GM12878 (cell line): ENCODE measurements at regions not wholly inside any gene's neighbourhood (a gene's known extent, or its start where the extent isn't known, plus 50 kb on each side); places are given as distances from the start of the nearest gene placed in this dataset.
"Not testable (repeated sequence)": the region's sequence is repeated elsewhere in the genome, so short reads cannot be mapped to it uniquely, and the experiment has no call there.

Experiments used
- ATAC-seq: fragments of 200-7000 bp; cut with Tn5 transposase; 3 replicates; pipeline ENCODE4 v1.9.1; 2020; ENCODE audit warnings: mild to moderate bottlenecking, moderate library complexity
- BruUV-seq: library from RNA; stranded (reverse); fragments of 400-500 nt; replicated peaks from 2 replicates; lab custom pipeline; 2021; lab: Mats Ljungman, UMichigan
- CTCF ChIA-PET: fragments of 300-600 bp; sonication (Branson Sonifier 250); formaldehyde crosslinking; extraction: SDS; loops from one replicate; lab custom pipeline; 2021; ENCODE audit warnings: inconsistent platforms; lab: Yijun Ruan, JAX
- POLR2A ChIA-PET: fragments of 350-600 bp; formaldehyde crosslinking; extraction: SDS; loops from one replicate; lab custom pipeline; 2021; ENCODE audit warnings: inconsistent platforms; lab: Charles Lee
- RAD21 ChIA-PET: fragments of 300-600 bp; sonication (Branson Sonifier 250); formaldehyde crosslinking; loops from one replicate; lab custom pipeline; 2023; ENCODE audit warnings: antibody characterized with exemption; ENCODE audit not compliant: unreplicated experiment; lab: Charles Lee
- SMC1A ChIA-PET: fragments of 300-600 bp; sonication (Branson Sonifier 250); formaldehyde crosslinking; loops from one replicate; lab custom pipeline; 2023; ENCODE audit not compliant: unreplicated experiment, uncharacterized antibody; lab: Charles Lee
- DNase-seq: peaks from one replicate; pipeline ENCODE4 v3.0.0-alpha.2; 2011; ENCODE audit warnings: low read depth, low spot score
- FAIRE-seq: peaks from 3 replicates; lab custom pipeline; 2011; peaks lifted over from hg19 to GRCh38; lab: Jason Lieb, UNC
- H2AFZ ChIP-seq: 2 replicates; pipeline ENCODE4 v1.6.0; 2011; ENCODE audit warnings: low read depth, low read length, control low read depth; ENCODE audit not compliant: control insufficient read depth
- H3K27ac ChIP-seq: 2 replicates; pipeline ENCODE4 v1.5.1; 2011; ENCODE audit warnings: control low read depth; ENCODE audit not compliant: control insufficient read depth, insufficient read depth
- H3K27me3 ChIP-seq, 2 experiments: replicated peaks in 1 of 2; 2 replicates each; pipeline versions ENCODE4 v1.6.0 to v1.6.1; 2011; ENCODE audit warnings: low read length in 1 of 2; ENCODE audit not compliant: control insufficient read depth in 2 of 2, insufficient read depth in 2 of 2
- H3K36me3 ChIP-seq, 2 experiments: 2 replicates each; pipeline ENCODE4 v1.5.1; 2011; ENCODE audit warnings: low read length in 1 of 2; ENCODE audit not compliant: control insufficient read depth in 2 of 2, insufficient read depth in 2 of 2
- H3K4me1 ChIP-seq: 2 replicates; pipeline ENCODE4 v1.6.1; 2011; ENCODE audit warnings: mild to moderate bottlenecking, low read length, moderate library complexity, mixed read lengths; ENCODE audit not compliant: control insufficient read depth, insufficient read depth
- H3K4me2 ChIP-seq: 2 replicates; pipeline ENCODE4 v1.6.0; 2011; ENCODE audit warnings: control low read depth; ENCODE audit not compliant: control insufficient read depth, insufficient read depth
- H3K4me3 ChIP-seq: fragments of 200-600 bp; sonication (generic); 2 replicates; pipeline ENCODE4 v1.5.1; 2016
- H3K79me2 ChIP-seq: 2 replicates; pipeline ENCODE4 v1.6.0; 2011; ENCODE audit warnings: low read length; ENCODE audit not compliant: control insufficient read depth, insufficient read depth
- H3K9ac ChIP-seq: 2 replicates; pipeline ENCODE4 v1.8.0; 2011; ENCODE audit warnings: low read length, control low read depth, mixed read lengths; ENCODE audit not compliant: control insufficient read depth, insufficient read depth
- H3K9me3 ChIP-seq: replicated peaks from 3 replicates; pipeline ENCODE4 v1.5.1; 2011; ENCODE audit warnings: mild to moderate bottlenecking, low read length; ENCODE audit not compliant: control insufficient read depth, insufficient read depth
- H4K20me1 ChIP-seq: 2 replicates; pipeline ENCODE4 v1.6.0; 2011; ENCODE audit not compliant: control insufficient read depth, insufficient read depth
- BHLHE40 ChIP-seq, 2 experiments: fragments of 450-650 bp in 1 of 2; IDR thresholded peaks; 2 replicates each; pipeline ENCODE4 v1.6.1; 2011 to 2017; ENCODE audit warnings: low read depth in 2 of 2, borderline replicate concordance in 1 of 2, improper control_type of control experiment in 1 of 2, low read length in 1 of 2, mild to moderate bottlenecking in 1 of 2
- ETV6 ChIP-seq, 2 experiments: fragments of 450-650 bp in 1 of 2; IDR thresholded peaks in 1 of 2; conservative IDR thresholded peaks in 1 of 2; 2 replicates each; pipeline ENCODE4 v1.6.1; 2014; ENCODE audit warnings: antibody characterized with exemption in 1 of 2, borderline replicate concordance in 1 of 2, low read depth in 1 of 2, mild to moderate bottlenecking in 1 of 2, moderate library complexity in 1 of 2
- HCFC1 ChIP-seq: fragments of 150-350 bp; IDR thresholded peaks from 2 replicates; pipeline ENCODE4 v1.6.1; 2014; ENCODE audit warnings: low read length
- IKZF2 ChIP-seq, 2 experiments: fragments of 450-650 bp; IDR thresholded peaks; 2 replicates each; pipeline ENCODE4 v1.6.1; 2017; ENCODE audit warnings: mild to moderate bottlenecking in 2 of 2, moderate library complexity in 2 of 2
- LARP7 ChIP-seq: fragments of 450-650 bp; IDR thresholded peaks from 2 replicates; pipeline ENCODE4 v1.6.1; 2017; ENCODE audit warnings: mild to moderate bottlenecking
- MXI1 ChIP-seq: fragments of 150-350 bp; IDR thresholded peaks from 2 replicates; pipeline ENCODE4 v1.6.1; 2011; ENCODE audit warnings: low read depth, mild to moderate bottlenecking, inconsistent platforms, low read length, improper control_type of control experiment
- NR2C1 ChIP-seq: fragments of 450-650 bp; IDR thresholded peaks from 2 replicates; pipeline ENCODE4 v1.6.1; 2017; ENCODE audit warnings: antibody characterized with exemption, mild to moderate bottlenecking, moderate library complexity
- POU2F2 ChIP-seq: IDR thresholded peaks from 3 replicates; pipeline ENCODE4 v1.6.1; 2011; ENCODE audit warnings: low read depth, mild to moderate bottlenecking, low read length, borderline replicate concordance
- SP1 ChIP-seq: IDR thresholded peaks from one replicate; pipeline ENCODE4 v1.6.1; 2011; ENCODE audit warnings: low read depth, low read length
- SREBF2 ChIP-seq: IDR thresholded peaks from 2 replicates; pipeline ENCODE4 v1.6.1; 2012; ENCODE audit warnings: mild to moderate bottlenecking, low read length
- ZSCAN29 ChIP-seq: fragments of 450-650 bp; IDR thresholded peaks from 2 replicates; pipeline ENCODE4 v1.6.1; 2017; ENCODE audit warnings: mild to moderate bottlenecking, moderate library complexity
- WGBS: methylation state at CpG from one replicate; pipeline ENCODE4 v1.1.6; 2016; ENCODE audit warnings: low lambda C conversion rate; ENCODE audit not compliant: insufficient replicate concordance, insufficient coverage; ENCODE audit errors: missing lambda C conversion rate; 5-methylcytosine and 5-hydroxymethylcytosine counted together
- in situ Hi-C: fragments of 300-500 bp; cut with MboI; formaldehyde crosslinking; loops from 9 replicates; pipeline ENCODE4 v1.14.3; 2018; ENCODE audit warnings: mixed read lengths
- intact Hi-C: fragments of 100-400 bp; cut with micrococcal nuclease; formaldehyde crosslinking; loops from one replicate; pipeline ENCODE4 v1.14.2; 2022; ENCODE audit not compliant: unreplicated experiment
- TF ChIP-seq, protein P1 (sequence below): fragments of 450-650 bp; IDR thresholded peaks from 2 replicates; pipeline ENCODE4 v1.6.1; 2014; ENCODE audit warnings: mild to moderate bottlenecking
- TF ChIP-seq, protein P2 (sequence below): fragments of 450-650 bp; formaldehyde crosslinking; IDR thresholded peaks from 2 replicates; pipeline ENCODE4 v1.4.0; 2020; ENCODE audit warnings: mild to moderate bottlenecking, moderate library complexity

DNA sequence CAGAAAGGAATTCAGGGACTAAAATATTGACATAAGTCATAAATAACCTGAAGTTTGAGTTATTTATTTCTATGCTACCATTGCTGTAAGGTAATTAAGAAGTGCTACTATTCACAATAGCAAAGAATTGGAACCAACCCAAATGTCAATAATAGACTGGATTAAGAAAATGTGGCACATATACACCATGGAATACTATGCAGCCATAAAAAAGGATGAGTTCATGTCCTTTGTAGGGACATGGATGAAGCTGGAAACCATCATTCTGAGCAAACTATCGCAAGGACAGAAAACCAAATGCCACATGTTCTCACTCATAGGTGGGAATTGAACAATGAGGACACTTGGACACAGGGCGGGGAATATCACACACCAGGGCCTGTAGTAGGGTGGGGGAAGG is 77.9 kb upstream of the FAM204A start:
- H3K4me2 ChIP-seq, BruUV-seq, DNase-seq, H3K27me3 ChIP-seq, H4K20me1 ChIP-seq, in situ Hi-C loops, H2AFZ ChIP-seq, RAD21 ChIA-PET, H3K9me3 ChIP-seq, POLR2A ChIA-PET, FAIRE-seq, H3K79me2 ChIP-seq, ATAC-seq, H3K27ac ChIP-seq, H3K4me1 ChIP-seq, CTCF ChIA-PET, H3K36me3 ChIP-seq, H3K4me3 ChIP-seq, SMC1A ChIA-PET, H3K9ac ChIP-seq: not testable (repeated sequence)
- intact Hi-C loops, result loop anchor here (10.0 kb wide), 2 partner anchors 155 to 925 kb away; no protein-coding TSS in a partner anchor
- 39% methylated on average over 2 of the region's 2 CpGs for WGBS

DNA sequence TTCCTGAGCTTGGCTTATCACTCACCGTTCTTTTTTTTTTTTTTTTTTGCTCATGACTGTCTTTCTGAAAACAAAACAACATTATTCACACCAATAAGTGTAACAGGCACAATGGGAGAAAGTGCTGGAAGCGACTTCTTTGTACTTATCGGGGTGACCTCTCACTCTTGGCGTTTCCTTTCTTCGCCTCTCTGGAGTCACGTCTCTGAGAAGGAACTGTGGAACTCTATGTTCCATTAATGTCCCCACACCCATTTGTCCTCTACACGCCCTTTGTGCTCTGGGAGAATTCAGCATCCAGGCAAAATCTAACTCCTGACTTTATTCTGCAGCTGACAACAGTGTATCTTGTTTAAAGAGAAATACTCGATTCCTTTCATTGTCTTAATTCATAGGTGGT is 70.8 kb upstream of the FAM204A start:
- TF ChIP-seq, protein P1, sequence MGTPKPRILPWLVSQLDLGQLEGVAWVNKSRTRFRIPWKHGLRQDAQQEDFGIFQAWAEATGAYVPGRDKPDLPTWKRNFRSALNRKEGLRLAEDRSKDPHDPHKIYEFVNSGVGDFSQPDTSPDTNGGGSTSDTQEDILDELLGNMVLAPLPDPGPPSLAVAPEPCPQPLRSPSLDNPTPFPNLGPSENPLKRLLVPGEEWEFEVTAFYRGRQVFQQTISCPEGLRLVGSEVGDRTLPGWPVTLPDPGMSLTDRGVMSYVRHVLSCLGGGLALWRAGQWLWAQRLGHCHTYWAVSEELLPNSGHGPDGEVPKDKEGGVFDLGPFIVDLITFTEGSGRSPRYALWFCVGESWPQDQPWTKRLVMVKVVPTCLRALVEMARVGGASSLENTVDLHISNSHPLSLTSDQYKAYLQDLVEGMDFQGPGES, result no peak
- TF ChIP-seq MXI1, result no peak
- no peak for TF ChIP-seq ZSCAN29
- TF ChIP-seq, protein P2, sequence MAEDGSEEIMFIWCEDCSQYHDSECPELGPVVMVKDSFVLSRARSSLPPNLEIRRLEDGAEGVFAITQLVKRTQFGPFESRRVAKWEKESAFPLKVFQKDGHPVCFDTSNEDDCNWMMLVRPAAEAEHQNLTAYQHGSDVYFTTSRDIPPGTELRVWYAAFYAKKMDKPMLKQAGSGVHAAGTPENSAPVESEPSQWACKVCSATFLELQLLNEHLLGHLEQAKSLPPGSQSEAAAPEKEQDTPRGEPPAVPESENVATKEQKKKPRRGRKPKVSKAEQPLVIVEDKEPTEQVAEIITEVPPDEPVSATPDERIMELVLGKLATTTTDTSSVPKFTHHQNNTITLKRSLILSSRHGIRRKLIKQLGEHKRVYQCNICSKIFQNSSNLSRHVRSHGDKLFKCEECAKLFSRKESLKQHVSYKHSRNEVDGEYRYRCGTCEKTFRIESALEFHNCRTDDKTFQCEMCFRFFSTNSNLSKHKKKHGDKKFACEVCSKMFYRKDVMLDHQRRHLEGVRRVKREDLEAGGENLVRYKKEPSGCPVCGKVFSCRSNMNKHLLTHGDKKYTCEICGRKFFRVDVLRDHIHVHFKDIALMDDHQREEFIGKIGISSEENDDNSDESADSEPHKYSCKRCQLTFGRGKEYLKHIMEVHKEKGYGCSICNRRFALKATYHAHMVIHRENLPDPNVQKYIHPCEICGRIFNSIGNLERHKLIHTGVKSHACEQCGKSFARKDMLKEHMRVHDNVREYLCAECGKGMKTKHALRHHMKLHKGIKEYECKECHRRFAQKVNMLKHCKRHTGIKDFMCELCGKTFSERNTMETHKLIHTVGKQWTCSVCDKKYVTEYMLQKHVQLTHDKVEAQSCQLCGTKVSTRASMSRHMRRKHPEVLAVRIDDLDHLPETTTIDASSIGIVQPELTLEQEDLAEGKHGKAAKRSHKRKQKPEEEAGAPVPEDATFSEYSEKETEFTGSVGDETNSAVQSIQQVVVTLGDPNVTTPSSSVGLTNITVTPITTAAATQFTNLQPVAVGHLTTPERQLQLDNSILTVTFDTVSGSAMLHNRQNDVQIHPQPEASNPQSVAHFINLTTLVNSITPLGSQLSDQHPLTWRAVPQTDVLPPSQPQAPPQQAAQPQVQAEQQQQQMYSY (CRISPR knock-in tag), result no peak
- no peak for TF ChIP-seq NR2C1
- TF ChIP-seq SP1, result no peak
- TF ChIP-seq LARP7, result no peak
- TF ChIP-seq ETV6 (conservative IDR thresholded peaks at IDR 0.05 in 1 of 2, IDR thresholded peaks at IDR 0.05 in 1 of 2; ENCODE audit: borderline replicate concordance in 1 of 2, low read depth in 1 of 2), result no peak
- TF ChIP-seq BHLHE40 (IDR thresholded peaks at IDR 0.05; ENCODE audit: borderline replicate concordance in 1 of 2, low read depth in 2 of 2, low read length in 1 of 2), result no peak
- no peak for TF ChIP-seq HCFC1
- no peak for TF ChIP-seq POU2F2
- no peak for TF ChIP-seq SREBF2
- no peak for TF ChIP-seq IKZF2 (IDR thresholded peaks at IDR 0.05)

More for the DNA sequence above, 70.8 kb upstream of the FAM204A start:
- H3K36me3 ChIP-seq, result no peaks in the 10 kb centered on the region
- no TSS peak for BruUV-seq
- DNase-seq, result no peak
- 45% methylated on average over 8 of the region's 8 CpGs for WGBS
- SMC1A ChIA-PET, result no interaction called here
- intact Hi-C loops (no loop called here), in situ Hi-C loops (no loop called here)
- H2AFZ ChIP-seq, result no peak overlapping the region
- no peak overlapping the region for H3K27ac ChIP-seq
- no peaks in the 10 kb centered on the region for H4K20me1 ChIP-seq
- CTCF ChIA-PET, result no interaction called here
- H3K79me2 ChIP-seq, result no peaks in the 10 kb centered on the region
- H3K4me1 ChIP-seq, result no peaks in the 10 kb centered on the region
- no peak overlapping the region for H3K4me3 ChIP-seq
- ATAC-seq, result no peak
- H3K4me2 ChIP-seq, result no peak overlapping the region
- peaks cover 0 to 4% of the 10 kb centered on the region in 2 experiments; a peak in 2 of 4 replicates for H3K27me3 ChIP-seq
- POLR2A ChIA-PET, result interaction anchor here (0.6 kb wide), 1 partner anchor 1055 kb away, joined by 3 read pairs; no protein-coding TSS in a partner anchor
- H3K9ac ChIP-seq, result no peak overlapping the region
- no peaks in the 10 kb centered on the region for H3K9me3 ChIP-seq
- no peak for FAIRE-seq
- RAD21 ChIA-PET, result no interaction called here
